HG03095 (cell line): ENCODE measurements at regions not wholly inside any gene's neighbourhood (a gene's known extent, or its start where the extent isn't known, plus 50 kb on each side); places are given as distances from the start of the nearest gene placed in this dataset.
A peak's percentile ranks its signal among the peaks of the same experiment; 100 is the strongest.

Source experiments
- ATAC-seq: cut with Tn5 transposase; IDR thresholded peaks from one replicate; pipeline ENCODE4 v1.9.1; 2021; ENCODE audit warnings: moderate library complexity; ENCODE audit not compliant: unreplicated experiment

DNA sequence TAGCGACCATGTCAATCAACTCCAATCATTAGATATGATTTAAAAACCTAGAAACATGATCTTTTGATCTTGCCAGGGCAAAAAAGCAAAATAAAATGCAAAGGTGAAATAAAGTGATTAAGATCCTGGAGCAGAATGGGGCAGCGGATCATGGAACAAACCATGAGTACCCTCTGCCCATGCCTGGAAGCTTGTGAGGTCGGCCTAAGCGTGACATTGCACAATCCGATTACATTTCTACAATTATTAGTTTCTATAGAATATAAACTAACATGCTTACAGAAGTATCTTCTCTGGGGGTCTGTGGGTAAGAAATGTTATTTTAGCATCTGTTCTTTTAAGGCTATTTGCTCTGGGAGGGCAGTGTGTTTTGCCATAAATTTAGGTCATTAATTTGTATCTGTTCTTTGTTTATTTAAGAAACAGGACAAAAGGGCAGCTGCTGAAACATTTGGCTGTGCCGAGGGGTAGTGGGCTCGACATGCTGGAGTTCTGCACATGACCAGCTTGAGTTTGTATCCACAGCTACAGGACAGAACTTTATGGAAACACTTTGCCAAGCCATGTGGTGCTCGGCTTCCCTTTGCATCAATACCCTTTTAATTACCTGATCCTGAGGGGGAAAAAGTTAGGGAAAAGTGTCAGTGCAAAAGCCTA lies 55.9 kb downstream of the ZBTB18 start:
- no peak for ATAC-seq

- no peak for ATAC-seq
These were observed 59.9 kb downstream of the ZBTB18 start for GRCh38 chr1:244111027-244111426.

GRCh38 chr1:244112041-244112440 lies 61.0 kb downstream of the ZBTB18 start:
- no peak for ATAC-seq

DNA sequence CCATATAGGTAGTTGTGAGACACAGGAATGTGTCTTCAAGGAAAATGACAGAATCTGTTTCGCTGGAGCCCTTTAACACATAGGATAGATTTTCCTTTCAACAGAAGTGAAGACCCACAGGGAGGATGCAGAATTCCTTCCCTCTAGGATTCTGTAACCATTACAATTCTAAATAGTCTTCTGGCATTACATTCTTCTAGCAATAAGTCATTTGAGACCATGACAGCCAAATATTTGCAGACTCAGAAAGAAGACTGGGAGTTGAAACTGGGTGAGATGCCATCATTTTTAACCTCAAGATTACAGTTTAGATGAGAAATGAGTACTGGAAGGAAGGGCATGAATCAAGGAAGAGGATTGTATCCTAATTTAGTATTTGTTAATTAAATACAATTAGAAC lies 61.6 kb downstream of the ZBTB18 start:
- no peak for ATAC-seq

- no peak for ATAC-seq
These were observed 62.6 kb downstream of the ZBTB18 start for GRCh38 chr1:244113532-244114320.

DNA sequence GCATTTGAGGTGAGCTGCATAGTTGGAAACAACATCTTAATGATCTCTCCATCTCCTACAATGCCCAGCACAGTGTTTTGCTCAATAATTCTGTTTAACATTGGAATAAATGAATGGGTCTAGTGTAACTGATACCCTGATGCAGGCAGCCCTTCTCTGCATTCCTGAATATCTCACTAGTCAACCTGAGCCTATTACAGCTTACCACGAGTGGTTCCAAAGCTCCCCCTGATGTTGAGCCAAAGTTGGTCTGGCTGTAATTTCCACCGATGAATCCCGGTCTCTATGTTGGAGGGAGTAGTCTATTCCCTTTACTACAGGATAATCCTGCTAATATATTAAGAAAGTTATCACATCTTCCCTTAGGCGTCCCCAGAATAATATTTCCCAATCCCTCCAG lies 63.8 kb downstream of the ZBTB18 start:
- no peak for ATAC-seq

GRCh38 chr1:244116946-244117345 lies 65.9 kb downstream of the ZBTB18 start:
- ATAC-seq, result no peak

GRCh38 chr1:244118109-244118761 lies 67.2 kb downstream of the ZBTB18 start:
- ATAC-seq, result no peak

GRCh38 chr1:244128591-244129383 lies 77.7 kb downstream of the ZBTB18 start:
- ATAC-seq, result no peak

DNA sequence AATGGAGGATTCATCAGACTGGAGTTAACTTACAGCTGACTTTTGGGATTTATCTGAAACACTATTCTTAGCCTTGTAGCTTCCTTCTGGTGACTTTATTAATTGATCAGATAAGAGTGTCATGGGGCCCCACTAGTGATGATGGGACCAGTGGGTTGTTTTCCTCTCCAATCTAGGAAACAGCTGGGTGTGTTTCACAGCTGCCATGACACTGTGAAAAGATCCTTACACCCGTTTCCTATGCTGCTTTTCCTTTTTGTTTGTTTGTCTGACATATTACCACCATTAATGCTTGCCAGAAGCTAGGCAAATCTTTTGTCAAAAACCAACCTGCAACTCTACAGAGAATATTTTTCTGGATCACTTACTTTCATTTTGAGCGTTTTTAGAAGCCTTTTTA lies 86.2 kb downstream of the ZBTB18 start:
- no peak for ATAC-seq

DNA sequence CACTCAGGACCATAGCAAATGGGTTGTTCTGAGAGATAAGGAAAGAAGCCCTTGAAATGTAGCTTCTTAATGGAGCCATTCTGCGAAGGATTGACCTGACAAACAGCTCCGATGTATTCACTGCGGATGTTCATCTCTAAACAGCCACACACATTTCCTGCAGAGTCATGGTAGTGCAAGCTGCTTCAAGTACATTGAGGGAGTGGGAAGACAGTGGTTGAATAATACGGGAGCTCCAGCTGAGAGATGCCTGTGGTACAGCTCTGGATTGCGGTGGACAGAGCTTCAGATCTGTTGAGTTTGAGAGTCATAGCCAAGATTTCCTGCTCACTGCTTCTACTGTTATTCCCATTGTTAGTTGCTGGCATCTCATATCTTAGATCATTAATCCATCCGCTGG lies 86.6 kb downstream of the ZBTB18 start:
- no peak for ATAC-seq

- ATAC-seq, result no peak
These were observed 87.3 kb downstream of the ZBTB18 start for GRCh38 chr1:244138399-244138798.

GRCh38 chr1:244139655-244140054 lies 88.6 kb downstream of the ZBTB18 start:
- no peak for ATAC-seq

DNA sequence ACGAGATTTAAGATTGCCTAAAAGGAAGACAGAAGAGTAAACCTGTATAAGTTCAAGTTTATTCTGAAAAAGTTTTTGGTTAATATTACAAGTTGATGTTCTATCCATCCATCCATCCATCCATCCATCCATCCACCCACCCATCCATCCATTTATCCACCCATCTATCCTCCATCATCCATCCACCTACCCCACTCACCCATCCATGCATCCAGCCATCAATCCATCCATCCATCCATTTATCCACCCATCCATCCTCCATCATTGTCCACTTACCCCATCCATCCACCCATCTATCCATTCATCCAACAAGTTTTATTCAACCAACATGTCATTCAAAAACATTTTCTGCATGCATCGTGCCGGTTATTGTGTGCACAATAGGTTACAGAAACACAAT lies 89.3 kb downstream of the ZBTB18 start:
- ATAC-seq, result no peak

DNA sequence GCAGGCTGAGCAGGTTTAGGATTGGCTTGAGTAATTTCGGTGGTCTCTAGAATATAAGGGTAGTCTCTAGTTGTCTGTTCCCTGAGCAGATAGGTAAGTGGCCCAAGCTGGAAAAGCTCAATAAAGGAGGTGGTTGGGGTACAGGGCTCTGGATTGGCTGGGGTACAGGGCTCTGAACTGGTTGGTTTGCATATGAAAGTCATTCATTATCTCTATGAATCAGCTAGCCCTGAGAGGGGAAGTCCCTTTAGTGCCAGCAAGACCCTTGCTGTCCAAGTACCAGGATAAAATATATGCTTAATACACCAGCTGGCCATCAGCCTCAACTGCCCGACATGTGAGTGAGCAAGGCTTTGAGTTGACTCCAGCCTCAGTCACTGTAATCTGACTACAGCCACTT lies 93.0 kb downstream of the ZBTB18 start:
- ATAC-seq, result no peak

DNA sequence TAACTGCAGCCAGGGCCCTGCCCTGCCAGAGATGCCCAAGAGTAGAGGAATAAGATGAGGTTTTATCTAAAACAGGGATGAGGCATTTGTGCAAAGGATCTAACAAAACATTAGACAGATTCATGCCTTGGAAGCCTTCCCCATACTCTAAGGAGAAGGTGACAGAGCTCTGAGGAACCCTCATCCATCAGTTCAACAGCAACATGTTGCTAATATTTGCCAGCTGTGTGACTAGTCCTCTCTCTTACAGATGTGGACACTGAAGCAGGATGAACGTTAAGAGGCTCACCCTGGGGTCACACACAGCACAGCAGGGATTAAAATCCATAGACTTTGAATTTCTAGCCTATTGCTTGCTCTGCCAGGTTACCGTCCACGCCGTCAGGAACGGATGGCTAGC lies 99.0 kb downstream of the ZBTB18 start:
- ATAC-seq, result no peak

DNA sequence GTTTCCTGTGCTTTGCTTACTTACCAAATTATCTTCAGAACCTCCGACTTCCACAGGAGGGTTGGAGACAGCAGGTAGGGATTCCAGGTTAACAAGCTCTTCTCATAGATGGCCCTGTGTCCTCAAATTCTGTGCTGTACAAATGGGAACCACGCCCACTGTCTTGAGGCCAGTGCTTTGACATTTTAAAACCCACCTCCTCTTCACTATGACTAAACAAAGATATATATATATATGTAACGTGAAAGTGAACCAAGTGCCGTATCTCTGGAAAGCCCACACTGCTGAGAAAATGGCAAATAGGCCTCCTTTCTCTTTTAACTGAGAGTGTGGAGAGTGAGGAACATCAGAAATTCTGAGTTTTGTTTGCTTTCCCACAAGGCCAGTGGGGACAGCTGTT lies 99.6 kb downstream of the ZBTB18 start:
- ATAC-seq, result peak; percentile 59

DNA sequence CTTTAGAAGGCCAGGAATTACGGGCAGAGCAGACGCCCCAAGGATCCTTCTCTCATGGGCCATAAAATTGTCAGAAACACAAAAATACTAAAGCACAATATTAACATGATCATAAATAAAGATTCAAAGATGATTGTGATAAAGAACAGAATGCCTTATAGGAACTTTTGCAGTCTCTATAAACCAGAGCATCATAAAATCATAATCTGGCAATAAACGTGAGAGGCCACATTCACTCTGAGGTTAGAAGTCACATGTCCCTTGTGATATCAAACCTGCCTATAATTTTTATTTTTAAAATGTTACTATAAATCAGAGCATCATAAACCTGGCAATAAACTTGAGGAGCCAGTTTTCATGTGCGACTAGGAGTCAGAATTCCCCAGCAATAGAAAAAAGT lies 100.5 kb downstream of the ZBTB18 start:
- no peak for ATAC-seq

- ATAC-seq, result no peak
These were observed 103.4 kb downstream of the ZBTB18 start for GRCh38 chr1:244154508-244154871.

DNA sequence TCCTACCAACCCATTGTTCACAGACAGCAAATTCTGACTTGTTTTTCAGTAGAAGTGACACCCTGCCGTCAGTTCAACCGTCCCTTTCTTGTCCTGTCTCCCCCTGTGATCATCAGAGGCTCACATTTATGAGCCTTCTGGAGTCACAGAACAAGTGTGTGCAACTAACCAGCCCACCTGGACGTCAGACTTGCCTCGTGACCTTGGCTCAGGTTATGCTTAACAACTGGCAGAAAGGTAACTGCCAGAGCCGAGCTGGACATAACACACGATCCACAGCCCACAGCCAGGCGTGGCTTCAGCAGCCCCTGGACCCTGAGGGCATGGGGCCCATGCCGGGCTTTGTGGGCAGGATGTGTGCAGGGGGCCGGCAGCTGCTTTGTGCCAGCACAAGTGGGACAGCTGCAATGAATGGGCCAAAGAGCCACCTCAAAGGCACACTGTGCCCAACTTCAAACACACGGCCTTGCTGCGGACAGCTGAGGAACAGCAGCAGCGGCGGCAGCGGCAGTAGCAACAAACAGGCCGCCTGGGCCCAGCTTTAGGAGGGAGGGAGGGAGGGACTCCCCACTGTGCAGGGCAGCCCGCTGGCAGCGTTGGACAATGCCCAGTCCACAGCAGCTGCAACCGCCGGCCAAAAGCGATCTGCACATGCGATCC lies 103.9 kb downstream of the ZBTB18 start:
- no peak for ATAC-seq

DNA sequence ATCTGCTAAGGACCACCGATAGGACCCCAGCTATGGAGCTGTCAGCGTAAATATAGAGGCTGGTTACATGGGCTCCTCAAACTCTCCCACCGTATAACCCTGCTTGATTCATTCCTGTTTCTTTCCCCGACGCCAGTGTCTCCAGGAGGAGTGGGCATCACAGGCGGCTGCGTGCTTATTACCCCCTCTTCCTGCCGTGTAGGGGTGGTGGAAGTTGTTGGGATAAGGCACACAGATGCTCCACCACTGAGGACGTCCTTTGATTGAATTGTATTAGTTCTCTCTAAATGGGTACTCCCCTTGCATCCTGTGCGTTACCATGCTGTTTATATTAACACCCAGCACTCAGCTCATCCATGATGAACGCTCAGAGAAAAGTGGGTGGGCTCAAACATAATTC lies 104.6 kb downstream of the ZBTB18 start:
- no peak for ATAC-seq
